Ishikawa (cell line): ENCODE measurements at regions not wholly inside any gene's neighbourhood (a gene's known extent, or its start where the extent isn't known, plus 50 kb on each side); places are given as distances from the start of the nearest gene placed in this dataset.

Source experiments
- EGR1 ChIP-seq: IDR thresholded peaks from 2 replicates; pipeline ENCODE4 v1.6.1; 2012
- RAD21 ChIP-seq: IDR thresholded peaks from 2 replicates; pipeline ENCODE4 v1.6.1; 2012; ENCODE audit warnings: low read depth
- TEAD4 ChIP-seq: IDR thresholded peaks from 2 replicates; pipeline ENCODE4 v1.6.1; 2012
- YY1 ChIP-seq: IDR thresholded peaks from 2 replicates; pipeline ENCODE4 v1.6.1; 2012; ENCODE audit warnings: low read depth

GRCh38 chr6:14630016-14630415, 512.4 kb downstream of the CD83 start:
- no peak for TF ChIP-seq TEAD4
- no peak for TF ChIP-seq RAD21
- TF ChIP-seq EGR1, result no peak
- no peak for TF ChIP-seq YY1
